MM.1S (cell line): ENCODE measurements at regions not wholly inside any gene's neighbourhood (a gene's known extent, or its start where the extent isn't known, plus 50 kb on each side); places are given as distances from the start of the nearest gene placed in this dataset.

Experiments used
- CTCF ChIP-seq: fragments of 300-600 bp; sonication (generic); IDR thresholded peaks from 2 replicates; pipeline ENCODE4 v1.5.1; 2016; ENCODE audit warnings: antibody characterized with exemption, low read length, mixed read lengths
- EZH2 ChIP-seq: fragments of 300-600 bp; sonication (generic); optimal IDR thresholded peaks from 2 replicates; pipeline ENCODE3; 2017; ENCODE audit warnings: low read depth, mild to moderate bottlenecking, antibody characterized with exemption, low read length, mixed read lengths
- EZH2phosphoT487 ChIP-seq: fragments of 300-600 bp; sonication (generic); IDR thresholded peaks from 2 replicates; pipeline ENCODE4 v1.6.1; 2018; ENCODE audit warnings: antibody characterized with exemption, low read length

GRCh38 chr10:10094691-10095090 is 923.0 kb upstream of the CELF2 start:
- TF ChIP-seq CTCF (no peak), EZH2phosphoT487 (no peak), EZH2 (no peak)
